B cell (primary cell): ENCODE measurements at regions not wholly inside any gene's neighbourhood (a gene's known extent, or its start where the extent isn't known, plus 50 kb on each side); places are given as distances from the start of the nearest gene placed in this dataset.

Experiments
- ATAC-seq: fragments of 200-7000 bp; cut with Tn5 transposase; one replicate; pipeline ENCODE4 v1.10.0; 2021; ENCODE audit warnings: low read depth, mild to moderate bottlenecking, moderate number of reproducible peaks, moderate library complexity
- CTCF ChIA-PET: fragments of 350-600 bp; sonication (Branson Sonifier 250); formaldehyde crosslinking; loops from one replicate; lab custom pipeline; 2021; ENCODE audit warnings: antibody characterized with exemption, inconsistent platforms; lab: Charles Lee
- POLR2A ChIA-PET: fragments of 350-600 bp; sonication (Branson Sonifier 250); formaldehyde crosslinking; loops from one replicate; lab custom pipeline; 2021; ENCODE audit warnings: antibody characterized with exemption; lab: Charles Lee
- DNase-seq: peaks from one replicate; pipeline ENCODE4 v3.0.0; 2013
- H2AFZ ChIP-seq: 2 replicates; pipeline ENCODE4 v1.6.1; 2012; ENCODE audit warnings: mild to moderate bottlenecking, low read depth, low read length; ENCODE audit not compliant: insufficient read depth, poor library complexity, severe bottlenecking
- H3K27ac ChIP-seq, 2 donors: 1 replicate in 1 of 2; 2 replicates in 1 of 2; pipeline ENCODE4 v1.5.1; 2012 to 2013; ENCODE audit warnings: low read length in 2 of 2, mild to moderate bottlenecking in 2 of 2, moderate library complexity in 1 of 2
- H3K27me3 ChIP-seq, 4 experiments: fragments of 200-600 bp in 1 of 4; sonication (generic) in 1 of 4; replicated peaks in 1 of 4; 1 replicate in 2 of 4; 2 replicates in 2 of 4; pipeline versions ENCODE4 v1.6.1 to v1.7.0; 2013 to 2016; ENCODE audit warnings: low read length in 3 of 4, mild to moderate bottlenecking in 2 of 4, mixed read lengths in 1 of 4, moderate library complexity in 1 of 4; ENCODE audit not compliant: insufficient read depth in 4 of 4, control insufficient read depth in 3 of 4; ENCODE audit errors: control extremely low read depth in 1 of 4
- H3K36me3 ChIP-seq, 2 experiments: replicated peaks in 1 of 2; 1 replicate in 1 of 2; 2 replicates in 1 of 2; pipeline versions ENCODE4 v1.6.1 to v1.7.1; 2013; ENCODE audit warnings: low read length in 1 of 2; ENCODE audit not compliant: insufficient read depth in 2 of 2, control insufficient read depth in 1 of 2; ENCODE audit errors: control extremely low read depth in 1 of 2, extremely low read depth in 1 of 2
- H3K4me1 ChIP-seq, 2 donors: fragments of 200-600 bp in 1 of 2; sonication (generic) in 1 of 2; 1 replicate in 1 of 2; 2 replicates in 1 of 2; pipeline versions ENCODE4 v1.5.1 to v1.6.1; 2013 to 2017; ENCODE audit warnings: low read length in 2 of 2; ENCODE audit not compliant: control insufficient read depth in 2 of 2, insufficient read depth in 2 of 2
- H3K4me2 ChIP-seq: replicated peaks from 2 replicates; pipeline ENCODE3; 2012; ENCODE audit warnings: mild to moderate bottlenecking, low read depth, low read length; ENCODE audit not compliant: poor library complexity, severe bottlenecking
- H3K4me3 ChIP-seq, 5 experiments: fragments of 200-600 bp in 1 of 5; sonication (generic) in 1 of 5; 1 replicate in 3 of 5; 2 replicates in 2 of 5; pipeline versions ENCODE4 v1.5.1 to v1.7.0; 2011 to 2016; ENCODE audit warnings: low read length in 4 of 5, mild to moderate bottlenecking in 4 of 5, low read depth in 2 of 5, control low read depth in 1 of 5, moderate library complexity in 1 of 5; ENCODE audit not compliant: insufficient read depth in 1 of 5; ENCODE audit errors: control extremely low read depth in 1 of 5, extremely low read depth in 1 of 5
- H3K79me2 ChIP-seq: fragments of 200-600 bp; sonication (generic); one replicate; pipeline ENCODE4 v1.6.0; 2016; ENCODE audit warnings: low read length; ENCODE audit not compliant: control insufficient read depth, insufficient read depth
- H3K9ac ChIP-seq: fragments of 200-600 bp; sonication (generic); 2 replicates; pipeline ENCODE4 v1.6.1; 2017; ENCODE audit warnings: mild to moderate bottlenecking, low read length, moderate library complexity
- H3K9me3 ChIP-seq, 3 donors: one replicate each; pipeline versions ENCODE4 v1.6.1 to v1.7.1; 2013; ENCODE audit warnings: low read length in 2 of 3; ENCODE audit not compliant: control insufficient read depth in 2 of 3, insufficient read depth in 1 of 3; ENCODE audit errors: control extremely low read depth in 1 of 3
- H4K20me1 ChIP-seq: 2 replicates; pipeline ENCODE4 v1.6.0; 2012; ENCODE audit warnings: mild to moderate bottlenecking, low read length; ENCODE audit not compliant: insufficient read depth, control insufficient read depth, poor library complexity, severe bottlenecking
- H3K27ac Mint-ChIP-seq: one replicate; pipeline ENCODE4 v1.8.0; 2021; ENCODE audit warnings: mixed read lengths
- H3K27me3 Mint-ChIP-seq: one replicate; pipeline ENCODE4 v1.8.0; 2021; ENCODE audit warnings: mixed read lengths
- H3K4me1 Mint-ChIP-seq: one replicate; pipeline ENCODE4 v1.8.0; 2021; ENCODE audit warnings: mixed read lengths
- H3K4me3 Mint-ChIP-seq: one replicate; pipeline ENCODE4 v1.8.0; 2021; ENCODE audit warnings: mixed read lengths
- H3K9me3 Mint-ChIP-seq: one replicate; pipeline ENCODE4 v1.8.0; 2022; ENCODE audit warnings: mixed read lengths; ENCODE audit not compliant: insufficient read depth
- EZH2 ChIP-seq: IDR thresholded peaks from 2 replicates; pipeline ENCODE4 v1.6.1; 2012; ENCODE audit warnings: borderline replicate concordance, low read depth, mild to moderate bottlenecking, moderate library complexity, low read length; ENCODE audit not compliant: insufficient read depth, poor library complexity, severe bottlenecking
- WGBS: methylation state at CpG from one replicate; pipeline ENCODE4 v1.1.5; 2013; ENCODE audit warnings: missing lambda C conversion rate; ENCODE audit not compliant: insufficient coverage; 5-methylcytosine and 5-hydroxymethylcytosine counted together
- intact Hi-C: fragments of 100-400 bp; cut with micrococcal nuclease; formaldehyde crosslinking; loops from one replicate; pipeline ENCODE4 v1.10.0; 2022
- TF ChIP-seq, protein P1 (sequence below): fragments of 200-600 bp; IDR thresholded peaks from one replicate; pipeline ENCODE4 v1.8.0; 2022; ENCODE audit warnings: antibody characterized with exemption, mild to moderate bottlenecking

DNA sequence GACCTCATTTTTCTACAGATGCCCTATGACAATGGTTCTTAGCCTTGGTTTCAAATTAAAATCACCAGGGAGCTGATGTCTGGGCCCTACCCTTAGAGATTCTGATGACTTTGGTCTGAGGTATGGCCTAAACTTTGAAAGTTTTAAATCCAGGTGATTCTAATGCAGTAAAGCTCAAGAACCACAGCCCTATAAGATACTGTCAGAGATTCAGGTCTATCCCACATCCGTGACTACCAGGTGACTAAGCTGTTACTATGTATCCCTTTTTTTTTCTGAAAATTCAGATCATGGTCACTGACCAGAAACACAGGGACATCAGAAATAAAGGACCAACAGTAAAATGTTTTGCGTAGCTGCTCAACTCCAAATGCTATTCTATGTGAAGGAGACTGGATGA is 148.8 kb upstream of the BMP4 start:
- WGBS: 86% methylated on average over 1 of the region's 2 CpGs
- Histone ChIP-seq H3K27ac (no peak overlapping the region), H3K4me3 (no peak overlapping the region), H3K79me2 (no peaks in the 10 kb centered on the region), H3K4me1 (no peaks in the 10 kb centered on the region), H3K9ac (no peak overlapping the region), H2AFZ (no peak overlapping the region), H3K36me3 (no peaks in the 10 kb centered on the region), H3K27me3 (no peaks in the 10 kb centered on the region), H4K20me1 (no peaks in the 10 kb centered on the region), H3K4me2 (no peak overlapping the region), H3K9me3 (peaks cover 0 to 1% (median 0%) of the 10 kb centered on the region in 3 donors)
- POLR2A ChIA-PET: no interaction called here
- DNase-seq (no peak), ATAC-seq (no peak)
- Mint-ChIP-seq H3K4me3 (no peak overlapping the region), H3K9me3 (no peaks in the 10 kb centered on the region), H3K27ac (no peak overlapping the region), H3K27me3 (peaks cover 1% of the 10 kb centered on the region), H3K4me1 (no peaks in the 10 kb centered on the region)
- CTCF ChIA-PET: no interaction called here
- TF ChIP-seq, protein P1, sequence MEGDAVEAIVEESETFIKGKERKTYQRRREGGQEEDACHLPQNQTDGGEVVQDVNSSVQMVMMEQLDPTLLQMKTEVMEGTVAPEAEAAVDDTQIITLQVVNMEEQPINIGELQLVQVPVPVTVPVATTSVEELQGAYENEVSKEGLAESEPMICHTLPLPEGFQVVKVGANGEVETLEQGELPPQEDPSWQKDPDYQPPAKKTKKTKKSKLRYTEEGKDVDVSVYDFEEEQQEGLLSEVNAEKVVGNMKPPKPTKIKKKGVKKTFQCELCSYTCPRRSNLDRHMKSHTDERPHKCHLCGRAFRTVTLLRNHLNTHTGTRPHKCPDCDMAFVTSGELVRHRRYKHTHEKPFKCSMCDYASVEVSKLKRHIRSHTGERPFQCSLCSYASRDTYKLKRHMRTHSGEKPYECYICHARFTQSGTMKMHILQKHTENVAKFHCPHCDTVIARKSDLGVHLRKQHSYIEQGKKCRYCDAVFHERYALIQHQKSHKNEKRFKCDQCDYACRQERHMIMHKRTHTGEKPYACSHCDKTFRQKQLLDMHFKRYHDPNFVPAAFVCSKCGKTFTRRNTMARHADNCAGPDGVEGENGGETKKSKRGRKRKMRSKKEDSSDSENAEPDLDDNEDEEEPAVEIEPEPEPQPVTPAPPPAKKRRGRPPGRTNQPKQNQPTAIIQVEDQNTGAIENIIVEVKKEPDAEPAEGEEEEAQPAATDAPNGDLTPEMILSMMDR: no peak
- no peak for TF ChIP-seq EZH2
- intact Hi-C loops: no loop called here

DNA sequence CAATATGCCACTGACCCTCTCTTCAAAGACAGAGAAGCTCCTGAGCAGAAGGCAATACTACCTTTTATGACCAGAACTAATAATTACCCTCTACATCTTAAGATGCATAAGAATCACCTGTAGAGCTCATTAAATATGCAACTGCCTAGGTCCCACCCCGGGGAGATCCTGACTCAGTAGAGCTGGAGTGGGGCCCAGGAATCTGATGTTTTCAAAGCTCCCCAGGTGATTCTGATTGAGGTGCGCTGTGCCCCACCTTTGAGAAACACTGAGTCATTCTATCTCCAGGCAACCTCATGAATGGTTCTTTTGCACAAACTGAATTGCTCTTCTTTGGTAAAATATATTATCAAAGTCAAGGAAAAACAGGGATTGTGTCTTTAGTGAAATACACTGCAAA is 149.3 kb upstream of the BMP4 start:
- H4K20me1 ChIP-seq: no peaks in the 10 kb centered on the region

More for the DNA sequence above, 149.3 kb upstream of the BMP4 start:
- H3K27ac Mint-ChIP-seq: no peak overlapping the region
- no peaks in the 10 kb centered on the region for H3K4me1 Mint-ChIP-seq
- Histone ChIP-seq H3K4me2 (no peak overlapping the region), H3K36me3 (no peaks in the 10 kb centered on the region), H3K4me3 (no peak overlapping the region), H3K79me2 (no peaks in the 10 kb centered on the region), H3K27ac (no peak overlapping the region), H3K9me3 (peaks cover 0 to 1% (median 0%) of the 10 kb centered on the region in 3 donors), H2AFZ (no peak overlapping the region), H3K27me3 (no peaks in the 10 kb centered on the region), H3K9ac (no peak overlapping the region), H3K4me1 (no peaks in the 10 kb centered on the region)
- ChIA-PET CTCF (no interaction called here), POLR2A (no interaction called here)
- DNase-seq: no peak
- TF ChIP-seq EZH2: no peak
- TF ChIP-seq, protein P1: no peak
- intact Hi-C loops: no loop called here
- WGBS: 80% methylated on average over 2 of the region's 2 CpGs
- no peak for ATAC-seq
- H3K9me3 Mint-ChIP-seq: no peaks in the 10 kb centered on the region
- no peak overlapping the region for H3K4me3 Mint-ChIP-seq
- no peaks in the 10 kb centered on the region for H3K27me3 Mint-ChIP-seq
